CD4-positive, alpha-beta memory T cell (primary cell): ENCODE measurements at regions not wholly inside any gene's neighbourhood (a gene's known extent, or its start where the extent isn't known, plus 50 kb on each side); places are given as distances from the start of the nearest gene placed in this dataset.

ENCODE experiments used
- CTCF ChIA-PET: fragments of 350-600 bp; sonication (Branson Sonifier 250); formaldehyde crosslinking; loops from one replicate; lab custom pipeline; 2021; ENCODE audit warnings: inconsistent platforms; ENCODE audit not compliant: partially characterized antibody; lab: Charles Lee
- POLR2A ChIA-PET: fragments of 350-600 bp; sonication (Branson Sonifier 250); formaldehyde crosslinking; loops from one replicate; lab custom pipeline; 2021; ENCODE audit not compliant: partially characterized antibody; lab: Charles Lee
- DNase-seq, 5 donors: peaks; one replicate each; pipeline versions ENCODE4 v3.0.0 to v3.0.0-alpha.2; 2020 to 2022; ENCODE audit warnings: mixed read lengths in 1 of 5
- H3K27ac ChIP-seq: one replicate; pipeline ENCODE4 v1.7.0; 2013; ENCODE audit warnings: low read depth, low read length
- H3K27me3 ChIP-seq: 2 replicates; pipeline ENCODE4 v1.7.0; 2013; ENCODE audit warnings: mild to moderate bottlenecking, low read length, moderate library complexity; ENCODE audit not compliant: insufficient read depth
- H3K36me3 ChIP-seq: 2 replicates; pipeline ENCODE4 v1.7.0; 2013; ENCODE audit warnings: mild to moderate bottlenecking, low read length, moderate library complexity; ENCODE audit not compliant: insufficient read depth
- H3K4me1 ChIP-seq: 2 replicates; pipeline ENCODE4 v1.7.0; 2013; ENCODE audit warnings: mild to moderate bottlenecking, low read length, moderate library complexity; ENCODE audit not compliant: insufficient read depth
- H3K4me3 ChIP-seq, 2 donors: one replicate each; pipeline ENCODE4 v1.7.0; 2013; ENCODE audit warnings: low read length in 2 of 2, mild to moderate bottlenecking in 1 of 2
- H3K9me3 ChIP-seq, 2 donors: one replicate each; pipeline ENCODE4 v1.7.0; 2013; ENCODE audit warnings: low read length in 2 of 2, control low read depth in 1 of 2; ENCODE audit not compliant: control insufficient read depth in 1 of 2
- H3K27ac Mint-ChIP-seq, 7 donors: one replicate each; pipeline ENCODE4 v1.8.0; 2020 to 2021; ENCODE audit warnings: mixed read lengths in 7 of 7, mild to moderate bottlenecking in 6 of 7, inconsistent platforms in 3 of 7, moderate library complexity in 3 of 7
- H3K27me3 Mint-ChIP-seq, 2 donors: one replicate each; pipeline ENCODE4 v1.8.0; 2020 to 2021; ENCODE audit warnings: mixed read lengths in 2 of 2
- H3K36me3 Mint-ChIP-seq, 2 donors: one replicate each; pipeline ENCODE4 v1.8.0; 2020 to 2021; ENCODE audit warnings: mixed read lengths in 2 of 2, inconsistent platforms in 1 of 2, mild to moderate bottlenecking in 1 of 2
- H3K4me1 Mint-ChIP-seq, 4 donors: one replicate each; pipeline ENCODE4 v1.8.0; 2020 to 2021; ENCODE audit warnings: mixed read lengths in 4 of 4, mild to moderate bottlenecking in 1 of 4
- H3K4me3 Mint-ChIP-seq, 8 donors: one replicate each; pipeline ENCODE4 v1.8.0; 2020 to 2021; ENCODE audit warnings: mixed read lengths in 8 of 8, mild to moderate bottlenecking in 7 of 8, moderate library complexity in 6 of 8, inconsistent platforms in 3 of 8
- H3K9me3 Mint-ChIP-seq, 8 donors: one replicate each; pipeline ENCODE4 v1.8.0; 2020 to 2021; ENCODE audit warnings: mixed read lengths in 8 of 8, mild to moderate bottlenecking in 5 of 8, inconsistent platforms in 3 of 8, moderate library complexity in 1 of 8
- intact Hi-C: fragments of 100-400 bp; cut with micrococcal nuclease; formaldehyde crosslinking; loops from one replicate; pipeline ENCODE4 v1.15.1; 2023

DNA sequence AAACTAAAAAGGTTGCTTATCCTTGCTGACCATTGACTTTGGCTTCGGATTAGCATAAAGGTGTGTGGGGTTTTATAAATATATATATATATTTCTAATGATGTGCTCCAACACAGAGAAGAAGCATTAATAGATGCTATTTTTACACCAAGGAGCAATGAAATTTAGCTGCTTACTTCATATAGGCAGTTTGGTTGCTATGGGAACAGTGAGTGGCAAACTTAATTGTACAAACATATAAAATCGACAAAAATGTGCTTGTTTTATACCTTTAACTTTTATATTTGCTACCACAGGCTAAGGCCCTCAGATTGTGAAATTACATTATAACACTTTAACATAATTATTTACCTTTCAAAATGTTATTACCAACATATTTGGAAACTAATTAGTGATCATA lies 303.4 kb downstream of the SEC23A start:
- H3K27ac ChIP-seq, result no peak overlapping the region
- H3K9me3 Mint-ChIP-seq, result peaks cover 0 to 23% (median 15%) of the 10 kb centered on the region in 8 donors
- H3K27me3 Mint-ChIP-seq, result peaks cover under 1 to 1% of the 10 kb centered on the region in 2 donors
- DNase-seq, result no peak
- no peak overlapping the region for H3K27ac Mint-ChIP-seq
- H3K4me3 ChIP-seq, result no peak overlapping the region
- H3K36me3 Mint-ChIP-seq, result peaks cover 0 to 1% of the 10 kb centered on the region in 2 donors
- ChIA-PET POLR2A (no interaction called here), CTCF (no interaction called here)
- intact Hi-C loops, result no loop called here
- H3K9me3 ChIP-seq, result no peaks in the 10 kb centered on the region
- no peaks in the 10 kb centered on the region for H3K27me3 ChIP-seq
- H3K4me3 Mint-ChIP-seq, result no peak overlapping the region
- no peaks in the 10 kb centered on the region for H3K4me1 ChIP-seq
- H3K36me3 ChIP-seq, result no peaks in the 10 kb centered on the region
- H3K4me1 Mint-ChIP-seq, result no peaks in the 10 kb centered on the region

DNA sequence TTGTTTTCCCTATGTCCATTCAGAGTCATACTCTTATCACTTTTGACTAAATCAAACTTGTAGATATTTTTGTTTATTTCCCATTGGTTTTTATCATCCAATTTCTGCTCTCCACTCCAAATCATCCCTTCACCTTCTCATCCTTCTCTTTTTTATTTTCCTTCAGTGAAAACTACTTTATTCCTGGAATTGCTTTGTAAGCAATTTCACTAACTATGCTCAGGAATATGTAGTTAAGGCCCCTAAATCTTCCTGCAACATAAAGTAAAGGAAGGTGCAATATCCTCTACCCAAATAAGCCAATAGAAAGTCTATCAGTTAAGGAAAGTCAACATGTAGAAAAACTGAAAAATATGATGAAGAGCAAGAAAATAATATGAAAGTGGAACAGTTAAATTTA lies 308.4 kb downstream of the SEC23A start:
- CTCF ChIA-PET, result no interaction called here
- intact Hi-C loops, result no loop called here
- Histone ChIP-seq H3K27me3 (no peaks in the 10 kb centered on the region), H3K36me3 (no peaks in the 10 kb centered on the region), H3K27ac (no peak overlapping the region), H3K9me3 (no peaks in the 10 kb centered on the region), H3K4me1 (no peaks in the 10 kb centered on the region), H3K4me3 (no peak overlapping the region)
- Mint-ChIP-seq H3K36me3 (no peaks in the 10 kb centered on the region), H3K4me1 (no peaks in the 10 kb centered on the region), H3K4me3 (no peak overlapping the region), H3K27ac (no peak overlapping the region), H3K9me3 (peaks cover 0 to 4% (median 0%) of the 10 kb centered on the region in 8 donors), H3K27me3 (peaks cover 0 to 3% of the 10 kb centered on the region in 2 donors)
- POLR2A ChIA-PET, result no interaction called here
- no peak for DNase-seq

DNA sequence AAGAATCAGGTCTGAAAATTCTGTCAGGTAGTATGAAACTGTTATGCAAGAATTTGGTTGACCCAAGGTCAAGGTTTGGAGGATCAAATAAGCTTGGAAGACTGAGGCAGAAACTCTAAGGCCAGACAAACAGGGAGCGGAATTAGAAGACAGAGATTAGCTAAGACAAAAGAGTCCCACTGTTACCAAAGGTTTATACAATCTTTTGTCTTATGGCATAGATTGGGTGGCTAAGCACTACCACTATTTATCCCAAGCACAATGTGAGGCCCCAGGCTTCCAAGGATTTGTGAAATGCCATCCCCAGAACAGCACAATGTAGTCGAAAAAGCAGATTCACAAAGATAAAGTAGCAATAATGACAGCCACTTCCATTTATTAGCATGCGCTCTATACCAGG lies 311.2 kb downstream of the SEC23A start:
- Mint-ChIP-seq H3K4me3 (no peak overlapping the region), H3K27me3 (peaks cover 1 to 3% of the 10 kb centered on the region in 2 donors), H3K27ac (no peak overlapping the region), H3K9me3 (peaks cover 0 to 4% (median 0%) of the 10 kb centered on the region in 8 donors), H3K4me1 (no peaks in the 10 kb centered on the region), H3K36me3 (no peaks in the 10 kb centered on the region)
- no peaks in the 10 kb centered on the region for H3K27me3 ChIP-seq
- no peaks in the 10 kb centered on the region for H3K9me3 ChIP-seq
- H3K4me1 ChIP-seq, result no peaks in the 10 kb centered on the region
- no peak for DNase-seq
- intact Hi-C loops, result no loop called here
- CTCF ChIA-PET, result no interaction called here
- no peaks in the 10 kb centered on the region for H3K36me3 ChIP-seq
- POLR2A ChIA-PET, result no interaction called here
- no peak overlapping the region for H3K4me3 ChIP-seq
- no peak overlapping the region for H3K27ac ChIP-seq

DNA sequence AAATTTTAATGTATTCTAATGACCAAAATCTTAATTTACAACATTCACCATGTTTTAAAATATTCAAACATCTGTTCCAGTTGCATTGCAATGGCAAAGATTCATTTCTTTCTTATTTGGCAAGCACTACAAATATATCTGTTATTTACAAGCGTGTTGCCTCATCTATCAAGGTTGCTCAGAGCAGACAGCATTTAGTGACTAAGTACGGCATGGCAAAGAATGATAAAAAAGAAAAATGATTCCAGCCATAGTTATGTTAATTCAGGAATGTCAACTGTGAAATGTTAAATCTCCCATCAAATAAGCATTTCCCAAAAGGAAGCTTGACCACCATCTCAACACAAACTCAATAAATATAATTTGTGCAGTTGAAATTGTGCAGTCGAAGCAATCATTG lies 312.1 kb downstream of the SEC23A start:
- Histone ChIP-seq H3K27me3 (no peaks in the 10 kb centered on the region), H3K27ac (no peak overlapping the region), H3K4me1 (no peaks in the 10 kb centered on the region), H3K36me3 (no peaks in the 10 kb centered on the region), H3K4me3 (no peak overlapping the region), H3K9me3 (no peaks in the 10 kb centered on the region)
- Mint-ChIP-seq H3K4me1 (no peaks in the 10 kb centered on the region), H3K36me3 (no peaks in the 10 kb centered on the region), H3K27me3 (peaks cover 1 to 3% of the 10 kb centered on the region in 2 donors), H3K9me3 (peaks cover 0 to 4% (median 0%) of the 10 kb centered on the region in 8 donors), H3K27ac (no peak overlapping the region), H3K4me3 (no peak overlapping the region)
- ChIA-PET POLR2A (no interaction called here), CTCF (no interaction called here)
- intact Hi-C loops, result no loop called here
- no peak for DNase-seq

DNA sequence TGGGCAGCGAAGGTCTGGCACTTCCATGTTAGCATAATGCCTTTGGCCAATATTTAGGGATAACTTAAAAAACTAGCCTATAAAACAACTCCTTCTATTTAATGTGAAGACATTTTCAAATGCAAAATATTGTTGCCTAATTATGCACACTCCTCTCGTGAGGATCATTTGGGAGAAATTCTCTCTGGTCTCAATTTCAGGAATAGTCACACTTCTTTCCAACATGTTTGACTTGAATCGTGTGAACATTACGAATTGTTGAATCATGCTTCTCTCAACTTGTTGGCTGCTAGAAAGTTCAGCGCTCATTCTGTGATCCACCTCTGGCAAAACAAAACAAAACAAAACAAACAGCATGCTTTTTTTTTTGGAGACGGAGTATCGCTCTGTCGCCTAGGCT lies 313.2 kb downstream of the SEC23A start:
- H3K36me3 ChIP-seq, result no peaks in the 10 kb centered on the region

DNA sequence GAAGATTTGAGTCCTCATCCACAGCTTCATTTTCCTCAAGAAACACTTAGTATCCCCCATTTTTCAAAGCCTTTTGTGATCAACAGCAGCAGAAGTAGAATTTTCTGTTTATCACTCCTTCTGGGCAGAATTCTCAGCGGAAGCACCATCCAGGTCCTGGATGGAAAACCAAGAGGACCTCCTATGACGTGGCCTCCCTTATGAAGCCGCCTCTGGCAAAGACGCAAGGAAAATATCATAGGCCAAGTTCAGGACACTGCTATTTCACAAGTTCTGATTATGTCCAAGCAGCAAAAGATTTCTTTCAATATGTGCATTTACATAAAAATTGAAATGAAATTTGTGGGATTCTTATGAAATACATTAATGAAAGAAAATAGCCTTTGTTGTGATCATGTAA lies 315.0 kb downstream of the SEC23A start:
- CTCF ChIA-PET, result no interaction called here
- no peak overlapping the region for H3K4me3 Mint-ChIP-seq

More for the DNA sequence above, 313.2 kb downstream of the SEC23A start:
- Histone ChIP-seq H3K4me3 (no peak overlapping the region), H3K27ac (no peak overlapping the region), H3K27me3 (no peaks in the 10 kb centered on the region), H3K9me3 (no peaks in the 10 kb centered on the region), H3K4me1 (no peaks in the 10 kb centered on the region)
- Mint-ChIP-seq H3K9me3 (peaks cover 0 to 4% (median 0%) of the 10 kb centered on the region in 8 donors), H3K4me3 (no peak overlapping the region), H3K27me3 (peaks cover 1 to 3% of the 10 kb centered on the region in 2 donors), H3K4me1 (no peaks in the 10 kb centered on the region), H3K27ac (no peak overlapping the region), H3K36me3 (no peaks in the 10 kb centered on the region)
- DNase-seq, result no peak
- ChIA-PET POLR2A (no interaction called here), CTCF (no interaction called here)
- intact Hi-C loops, result no loop called here

DNA sequence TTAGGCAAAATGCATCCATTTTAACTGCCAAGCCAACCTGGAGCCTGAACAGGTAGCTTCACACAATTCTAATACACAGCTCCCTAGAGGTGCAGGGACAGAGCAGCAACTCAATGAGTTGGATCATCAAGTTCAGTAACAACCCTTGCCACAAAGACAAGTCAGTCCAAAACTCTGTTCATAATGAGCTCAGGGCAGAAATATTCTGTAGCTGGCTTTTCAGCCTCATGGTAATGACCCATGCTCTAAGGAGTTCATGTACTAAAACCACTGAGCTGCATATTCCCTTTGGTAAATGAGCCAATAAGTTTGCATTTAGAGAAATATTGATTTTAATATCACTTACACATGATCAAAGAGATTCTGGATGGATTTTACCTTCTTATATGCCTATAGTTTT lies 316.1 kb downstream of the SEC23A start:
- H3K9me3 Mint-ChIP-seq, result peaks cover 0 to 2% (median 0%) of the 10 kb centered on the region in 8 donors
- no peak overlapping the region for H3K4me3 Mint-ChIP-seq
- Histone ChIP-seq H3K36me3 (no peaks in the 10 kb centered on the region), H3K4me1 (no peaks in the 10 kb centered on the region), H3K9me3 (no peaks in the 10 kb centered on the region), H3K27me3 (no peaks in the 10 kb centered on the region), H3K4me3 (no peak overlapping the region), H3K27ac (no peak overlapping the region)
- no peak for DNase-seq
- H3K27ac Mint-ChIP-seq, result no peak overlapping the region
- no peaks in the 10 kb centered on the region for H3K36me3 Mint-ChIP-seq
- intact Hi-C loops, result no loop called here
- no peaks in the 10 kb centered on the region for H3K4me1 Mint-ChIP-seq
- peaks cover 1% of the 10 kb centered on the region in 2 donors for H3K27me3 Mint-ChIP-seq
- ChIA-PET CTCF (no interaction called here), POLR2A (no interaction called here)

More for the DNA sequence above, 315.0 kb downstream of the SEC23A start:
- Histone ChIP-seq H3K4me3 (no peak overlapping the region), H3K27ac (no peak overlapping the region), H3K4me1 (no peaks in the 10 kb centered on the region), H3K27me3 (no peaks in the 10 kb centered on the region), H3K9me3 (no peaks in the 10 kb centered on the region), H3K36me3 (no peaks in the 10 kb centered on the region)
- no peak for DNase-seq
- intact Hi-C loops, result no loop called here
- H3K36me3 Mint-ChIP-seq, result no peaks in the 10 kb centered on the region
- H3K27me3 Mint-ChIP-seq, result peaks cover 1% of the 10 kb centered on the region in 2 donors
- no peaks in the 10 kb centered on the region for H3K9me3 Mint-ChIP-seq
- H3K4me1 Mint-ChIP-seq, result no peaks in the 10 kb centered on the region
- H3K27ac Mint-ChIP-seq, result no peak overlapping the region
- POLR2A ChIA-PET, result no interaction called here

DNA sequence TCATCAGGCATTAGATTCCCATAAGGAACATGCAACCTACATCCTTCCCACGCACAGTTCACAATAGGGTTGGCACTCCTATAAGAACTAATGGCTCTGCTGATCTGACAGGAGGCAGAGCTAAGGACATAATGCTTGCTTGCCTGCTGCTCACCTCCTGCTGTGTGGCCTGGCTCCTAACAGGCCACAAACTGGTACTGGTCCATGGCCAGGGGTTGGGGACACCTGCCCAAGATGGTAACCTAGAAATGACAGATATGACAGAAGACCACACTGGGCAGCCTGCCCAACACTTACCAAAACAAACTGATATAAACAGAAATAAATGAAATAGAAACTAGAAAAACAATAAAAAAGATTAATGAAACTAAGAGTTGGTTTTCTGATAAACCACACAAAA lies 325.6 kb downstream of the SEC23A start:
- Histone ChIP-seq H3K4me3 (no peak overlapping the region), H3K9me3 (no peaks in the 10 kb centered on the region), H3K27me3 (no peaks in the 10 kb centered on the region), H3K4me1 (no peaks in the 10 kb centered on the region), H3K27ac (no peak overlapping the region), H3K36me3 (no peaks in the 10 kb centered on the region)
- ChIA-PET CTCF (no interaction called here), POLR2A (no interaction called here)
- Mint-ChIP-seq H3K9me3 (peaks cover 0 to 5% (median 0%) of the 10 kb centered on the region in 8 donors), H3K4me1 (no peaks in the 10 kb centered on the region), H3K27me3 (peaks cover 0 to 2% of the 10 kb centered on the region in 2 donors), H3K4me3 (no peak overlapping the region), H3K36me3 (no peaks in the 10 kb centered on the region), H3K27ac (no peak overlapping the region)
- intact Hi-C loops, result no loop called here
- no peak for DNase-seq
